Neuronal stem cell (in vitro differentiated cells): ENCODE measurements at regions not wholly inside any gene's neighbourhood (a gene's known extent, or its start where the extent isn't known, plus 50 kb on each side); places are given as distances from the start of the nearest gene placed in this dataset.

ENCODE experiments used
- DNase-seq: peaks from one replicate; pipeline ENCODE4 v3.0.0-alpha.2; 2013; ENCODE audit warnings: low spot score
- H2AFZ ChIP-seq: one replicate; pipeline ENCODE4 v1.6.1; 2013; ENCODE audit warnings: mild to moderate bottlenecking, low read length, inconsistent platforms
- H2AK5ac ChIP-seq: 2 replicates; pipeline ENCODE4 v1.6.1; 2013; ENCODE audit warnings: low read depth, mild to moderate bottlenecking, inconsistent platforms, low read length, moderate library complexity, mixed read lengths
- H2BK120ac ChIP-seq: 2 replicates; pipeline ENCODE4 v1.6.1; 2013; ENCODE audit warnings: low read depth, mild to moderate bottlenecking, inconsistent platforms, low read length, moderate library complexity, mixed read lengths
- H2BK12ac ChIP-seq: one replicate; pipeline ENCODE4 v1.6.1; 2013; ENCODE audit warnings: low read length, inconsistent platforms
- H2BK15ac ChIP-seq: 2 replicates; pipeline ENCODE4 v1.6.1; 2013; ENCODE audit warnings: mild to moderate bottlenecking, low read length, inconsistent platforms, mixed read lengths
- H2BK5ac ChIP-seq: one replicate; pipeline ENCODE4 v1.6.1; 2013; ENCODE audit warnings: inconsistent platforms, mild to moderate bottlenecking, low read length, moderate library complexity
- H3K14ac ChIP-seq: one replicate; pipeline ENCODE4 v1.6.1; 2013; ENCODE audit warnings: low read length, inconsistent platforms
- H3K18ac ChIP-seq: 2 replicates; pipeline ENCODE4 v1.6.1; 2013; ENCODE audit warnings: low read length, inconsistent platforms
- H3K23ac ChIP-seq: 2 replicates; pipeline ENCODE4 v1.6.1; 2013; ENCODE audit warnings: low read depth, mild to moderate bottlenecking, mixed read lengths, low read length, inconsistent platforms; ENCODE audit not compliant: poor library complexity
- H3K27ac ChIP-seq: replicated peaks from 3 replicates; pipeline ENCODE4 v1.5.1; 2013; ENCODE audit warnings: low read length, inconsistent platforms
- H3K27me3 ChIP-seq, 3 experiments: 2 replicates each; pipeline ENCODE4 v1.6.1; 2013; ENCODE audit warnings: low read length in 3 of 3, mild to moderate bottlenecking in 2 of 3, inconsistent platforms in 1 of 3, low read depth in 1 of 3, mixed read lengths in 1 of 3, moderate library complexity in 1 of 3; ENCODE audit not compliant: control insufficient read depth in 3 of 3, insufficient read depth in 3 of 3
- H3K36me3 ChIP-seq, 2 donors: replicated peaks in 1 of 2; 2 replicates each; pipeline ENCODE4 v1.6.1; 2013; ENCODE audit warnings: low read length in 2 of 2; ENCODE audit not compliant: control insufficient read depth in 2 of 2, insufficient read depth in 2 of 2
- H3K4ac ChIP-seq: 2 replicates; pipeline ENCODE4 v1.6.1; 2013; ENCODE audit warnings: inconsistent platforms, mild to moderate bottlenecking, low read length, moderate library complexity
- H3K4me1 ChIP-seq, 2 donors: 1 replicate in 1 of 2; 2 replicates in 1 of 2; pipeline ENCODE4 v1.6.1; 2013; ENCODE audit warnings: low read length in 2 of 2, low read depth in 1 of 2; ENCODE audit not compliant: control insufficient read depth in 2 of 2, insufficient read depth in 1 of 2
- H3K4me2 ChIP-seq: one replicate; pipeline ENCODE4 v1.6.1; 2013; ENCODE audit warnings: mild to moderate bottlenecking, low read length, inconsistent platforms; ENCODE audit not compliant: insufficient read depth, poor library complexity, severe bottlenecking
- H3K4me3 ChIP-seq, 2 donors: 2 replicates each; pipeline ENCODE4 v1.5.1; 2013; ENCODE audit warnings: low read length in 2 of 2, mild to moderate bottlenecking in 2 of 2, inconsistent platforms in 1 of 2, moderate library complexity in 1 of 2
- H3K79me1 ChIP-seq: one replicate; pipeline ENCODE4 v1.6.1; 2013; ENCODE audit warnings: low read depth, mild to moderate bottlenecking, inconsistent platforms, low read length, moderate library complexity
- H3K9ac ChIP-seq: one replicate; pipeline ENCODE4 v1.6.1; 2013; ENCODE audit warnings: mild to moderate bottlenecking, low read depth, low read length, inconsistent platforms; ENCODE audit not compliant: poor library complexity
- H3K9me3 ChIP-seq, 2 donors: replicated peaks in 1 of 2; 2 replicates each; pipeline versions ENCODE3 to v1.6.1; 2013; ENCODE audit warnings: low read length in 2 of 2, mild to moderate bottlenecking in 2 of 2, inconsistent platforms in 1 of 2, low read depth in 1 of 2, mixed read lengths in 1 of 2, moderate library complexity in 1 of 2; ENCODE audit not compliant: control insufficient read depth in 2 of 2, insufficient read depth in 1 of 2
- H4K8ac ChIP-seq: one replicate; pipeline ENCODE4 v1.6.1; 2013; ENCODE audit warnings: low read depth, mild to moderate bottlenecking, inconsistent platforms, low read length, moderate library complexity
- H4K91ac ChIP-seq: one replicate; pipeline ENCODE4 v1.6.1; 2013; ENCODE audit warnings: low read length, low read depth, mild to moderate bottlenecking, inconsistent platforms; ENCODE audit not compliant: poor library complexity
- WGBS, 2 donors: extraction: QIAGEN DNeasy Blood & Tissue Kit; methylation state at CpG; one replicate each; pipeline ENCODE4 v1.1.7; 2013; ENCODE audit warnings: missing lambda C conversion rate in 2 of 2, mixed read lengths in 1 of 2; ENCODE audit not compliant: insufficient read length in 2 of 2, insufficient replicate concordance in 1 of 2; ENCODE audit errors: extremely low coverage in 2 of 2; 5-methylcytosine and 5-hydroxymethylcytosine counted together

GRCh38 chr20:47406849-47407682, 50.6 kb upstream of the ZMYND8 start:
- H3K14ac ChIP-seq, result no peak overlapping the region
- no peak overlapping the region for H3K27ac ChIP-seq
- no peaks in the 10 kb centered on the region for H3K27me3 ChIP-seq
- H3K23ac ChIP-seq, result no peak overlapping the region
- H2BK5ac ChIP-seq, result no peak overlapping the region
- no peak overlapping the region for H4K91ac ChIP-seq
- H4K8ac ChIP-seq, result no peak overlapping the region
- no peak for DNase-seq
- WGBS, 2 donors, result no CpG with 5 or more reads among the region's 8 CpGs
- H3K4me1 ChIP-seq, result no peaks in the 10 kb centered on the region
- H2BK15ac ChIP-seq, result no peak overlapping the region
- no peak overlapping the region for H2BK12ac ChIP-seq
- no peak overlapping the region for H3K4ac ChIP-seq
- no peaks in the 10 kb centered on the region for H3K79me1 ChIP-seq
- no peak overlapping the region for H3K9ac ChIP-seq
- H3K4me2 ChIP-seq, result no peak overlapping the region
- no peaks in the 10 kb centered on the region for H3K36me3 ChIP-seq
- no peak overlapping the region for H2AFZ ChIP-seq
- no peak overlapping the region for H3K4me3 ChIP-seq
- H2BK120ac ChIP-seq, result no peak overlapping the region
- H3K9me3 ChIP-seq, result no peaks in the 10 kb centered on the region
- H2AK5ac ChIP-seq, result no peak overlapping the region
- no peak overlapping the region for H3K18ac ChIP-seq

GRCh38 chr20:47411161-47411560, 54.7 kb upstream of the ZMYND8 start:
- Histone ChIP-seq H2BK15ac (no peak overlapping the region), H2BK5ac (no peak overlapping the region), H3K14ac (no peak overlapping the region), H3K9me3 (no peaks in the 10 kb centered on the region), H3K4me1 (no peaks in the 10 kb centered on the region), H2AK5ac (no peak overlapping the region), H3K23ac (no peak overlapping the region), H3K4ac (no peak overlapping the region), H2BK120ac (no peak overlapping the region), H3K36me3 (no peaks in the 10 kb centered on the region), H3K4me3 (no peak overlapping the region), H4K91ac (no peak overlapping the region), H3K9ac (no peak overlapping the region), H3K27me3 (no peaks in the 10 kb centered on the region), H2BK12ac (no peak overlapping the region), H3K27ac (no peak overlapping the region), H4K8ac (no peak overlapping the region), H3K4me2 (no peak overlapping the region), H3K18ac (no peak overlapping the region), H3K79me1 (no peaks in the 10 kb centered on the region), H2AFZ (no peak overlapping the region)
- DNase-seq, result no peak
- WGBS, 2 donors, result no CpG with 5 or more reads among the region's 5 CpGs

GRCh38 chr20:47412083-47412482, 55.6 kb upstream of the ZMYND8 start:
- Histone ChIP-seq H3K79me1 (no peaks in the 10 kb centered on the region), H3K4me2 (no peak overlapping the region), H2AFZ (no peak overlapping the region), H3K27ac (no peak overlapping the region), H3K36me3 (no peaks in the 10 kb centered on the region), H4K91ac (no peak overlapping the region), H3K4ac (no peak overlapping the region), H3K27me3 (peaks cover 0 to 4% (median 0%) of the 10 kb centered on the region in 3 experiments), H3K4me1 (no peaks in the 10 kb centered on the region), H4K8ac (no peak overlapping the region), H3K18ac (no peak overlapping the region), H2BK120ac (no peak overlapping the region), H2AK5ac (no peak overlapping the region), H3K23ac (no peak overlapping the region), H3K9ac (no peak overlapping the region), H3K9me3 (peaks cover 0 to 4% of the 10 kb centered on the region in 2 donors), H3K14ac (no peak overlapping the region), H2BK5ac (no peak overlapping the region), H3K4me3 (no peak overlapping the region), H2BK12ac (no peak overlapping the region), H2BK15ac (no peak overlapping the region)
- no peak for DNase-seq
- no CpG with 5 or more reads among the region's 4 CpGs for WGBS, 2 donors

- no CpG with 5 or more reads among the region's 8 CpGs for WGBS, 2 donors
- Histone ChIP-seq H2BK120ac (no peak overlapping the region), H2BK15ac (no peak overlapping the region), H2BK12ac (no peak overlapping the region), H3K4me3 (no peak overlapping the region), H3K23ac (no peak overlapping the region), H3K4me2 (no peak overlapping the region), H3K27ac (no peak overlapping the region), H3K9ac (no peak overlapping the region), H4K8ac (no peak overlapping the region), H3K27me3 (peaks cover 0 to 5% (median 0%) of the 10 kb centered on the region in 3 experiments), H3K18ac (no peak overlapping the region), H3K4me1 (no peaks in the 10 kb centered on the region), H2AFZ (no peak overlapping the region), H2AK5ac (no peak overlapping the region), H4K91ac (no peak overlapping the region), H3K79me1 (no peaks in the 10 kb centered on the region), H3K4ac (no peak overlapping the region), H3K14ac (no peak overlapping the region), H3K9me3 (peaks cover 0 to 4% of the 10 kb centered on the region in 2 donors), H3K36me3 (no peaks in the 10 kb centered on the region), H2BK5ac (no peak overlapping the region)
- no peak for DNase-seq
Observed at GRCh38 chr20:47413189-47413588, 56.7 kb upstream of the ZMYND8 start.
